NCI-H1105 treated with DMSO at 0.1 percent for 48 hours (cell line): ENCODE measurements at regions not wholly inside any gene's neighbourhood (a gene's known extent, or its start where the extent isn't known, plus 50 kb on each side); places are given as distances from the start of the nearest gene placed in this dataset.

Source experiments
- DNase-seq: peaks from one replicate; lab custom pipeline; 2025; lab: John Stamatoyannopoulos, UW

DNA sequence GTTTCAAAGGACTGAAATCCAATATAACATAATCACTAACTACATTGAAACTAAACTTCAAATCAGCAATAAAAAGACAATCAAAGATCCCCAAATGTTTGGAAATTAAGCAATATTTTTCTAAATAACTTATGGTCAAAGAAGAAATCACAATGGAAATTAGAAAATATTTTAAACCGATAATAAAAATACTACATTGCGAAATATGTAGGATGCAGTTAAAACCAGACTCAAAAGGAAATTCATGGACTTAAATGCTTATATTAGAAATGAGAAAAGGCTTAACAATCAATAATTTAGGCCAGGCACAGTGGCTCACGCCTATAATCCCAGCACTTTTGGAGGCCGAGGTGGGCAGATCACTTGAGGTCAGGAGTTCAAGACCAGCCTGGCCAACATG lies 79.0 kb upstream of the HAAO start:
- no peak for DNase-seq

DNA sequence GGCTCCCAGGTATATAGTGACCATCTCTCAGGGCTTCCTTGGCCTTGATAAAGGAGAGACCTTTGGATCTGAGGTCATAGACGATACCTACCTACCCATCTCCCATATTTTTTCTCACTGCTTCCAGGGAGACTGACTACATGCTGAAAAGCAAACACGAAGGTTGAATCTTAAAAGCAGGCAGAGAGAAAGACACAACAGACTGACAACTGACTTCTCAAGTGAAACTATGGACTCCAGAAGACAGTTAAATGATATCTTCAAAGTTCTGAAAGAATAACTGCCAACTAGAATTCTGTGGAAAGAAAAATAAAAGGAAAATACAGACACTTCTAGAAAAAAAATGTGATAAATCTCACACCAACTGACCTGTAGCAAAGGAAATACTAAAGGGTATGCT lies 76.5 kb upstream of the HAAO start:
- no peak for DNase-seq

DNA sequence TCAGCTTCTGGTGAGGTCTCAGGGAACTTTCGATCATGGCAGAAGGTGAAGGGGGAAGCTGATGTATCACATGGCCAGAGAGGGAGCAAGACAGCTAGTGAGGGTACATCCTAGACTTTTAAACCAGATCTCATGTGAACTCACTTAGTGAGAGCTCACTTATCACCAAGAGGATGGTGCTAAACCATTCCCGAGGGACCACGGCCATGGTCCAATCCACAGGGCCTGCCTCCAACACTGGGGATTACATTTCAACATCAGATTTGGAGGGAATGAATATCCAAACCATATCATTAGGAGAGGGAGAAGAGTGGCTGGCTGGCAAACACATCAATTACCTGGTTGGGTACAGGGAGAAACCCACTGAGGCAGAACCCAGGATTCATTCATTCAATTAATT lies 75.7 kb upstream of the HAAO start:
- DNase-seq, result no peak

DNA sequence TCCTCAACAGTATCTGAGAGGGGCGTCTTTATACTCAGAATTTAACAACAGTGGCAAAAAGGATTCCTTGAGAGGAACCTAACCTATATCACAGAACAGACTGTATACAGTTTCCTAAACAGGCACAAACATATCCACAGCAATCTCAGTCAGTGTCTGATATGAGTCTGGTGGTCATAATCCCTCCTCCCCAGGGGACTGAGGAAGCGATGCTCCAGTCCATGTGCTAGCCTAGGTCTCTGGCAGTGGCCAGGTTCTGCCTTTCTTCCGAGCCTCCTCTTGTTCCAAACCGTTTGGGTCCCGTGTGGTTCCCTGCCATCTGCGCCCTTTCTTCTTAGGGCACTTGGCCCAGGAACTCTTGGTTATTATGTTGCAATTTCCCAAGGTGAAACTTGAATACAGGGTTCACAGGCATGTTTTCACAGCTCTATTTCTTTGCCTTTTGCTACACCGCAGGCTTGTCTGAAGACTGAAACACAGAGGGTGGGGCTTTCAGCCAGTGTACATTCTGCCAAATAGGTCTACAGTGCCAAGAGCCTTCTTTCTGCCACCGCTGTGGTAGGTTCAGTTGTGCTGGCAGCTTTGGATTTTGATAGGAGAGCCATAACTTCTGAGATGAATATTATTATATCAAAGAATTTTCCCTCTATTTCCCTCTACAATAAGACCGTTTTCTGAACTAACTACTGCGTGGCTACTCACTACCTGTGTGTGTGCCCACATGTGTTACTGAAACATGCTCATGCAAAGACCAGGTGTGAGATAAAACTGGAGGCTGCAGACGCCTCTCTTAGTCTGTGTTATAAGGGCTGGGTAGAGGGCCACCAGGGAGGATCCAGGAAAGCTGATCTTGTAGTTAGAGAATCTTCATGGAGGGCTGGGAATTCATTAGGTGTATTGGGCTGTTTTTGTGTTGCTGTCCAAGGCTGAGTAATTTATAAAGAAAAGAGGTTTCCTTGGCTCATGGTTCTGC lies 75.0 kb upstream of the HAAO start:
- no peak for DNase-seq

DNA sequence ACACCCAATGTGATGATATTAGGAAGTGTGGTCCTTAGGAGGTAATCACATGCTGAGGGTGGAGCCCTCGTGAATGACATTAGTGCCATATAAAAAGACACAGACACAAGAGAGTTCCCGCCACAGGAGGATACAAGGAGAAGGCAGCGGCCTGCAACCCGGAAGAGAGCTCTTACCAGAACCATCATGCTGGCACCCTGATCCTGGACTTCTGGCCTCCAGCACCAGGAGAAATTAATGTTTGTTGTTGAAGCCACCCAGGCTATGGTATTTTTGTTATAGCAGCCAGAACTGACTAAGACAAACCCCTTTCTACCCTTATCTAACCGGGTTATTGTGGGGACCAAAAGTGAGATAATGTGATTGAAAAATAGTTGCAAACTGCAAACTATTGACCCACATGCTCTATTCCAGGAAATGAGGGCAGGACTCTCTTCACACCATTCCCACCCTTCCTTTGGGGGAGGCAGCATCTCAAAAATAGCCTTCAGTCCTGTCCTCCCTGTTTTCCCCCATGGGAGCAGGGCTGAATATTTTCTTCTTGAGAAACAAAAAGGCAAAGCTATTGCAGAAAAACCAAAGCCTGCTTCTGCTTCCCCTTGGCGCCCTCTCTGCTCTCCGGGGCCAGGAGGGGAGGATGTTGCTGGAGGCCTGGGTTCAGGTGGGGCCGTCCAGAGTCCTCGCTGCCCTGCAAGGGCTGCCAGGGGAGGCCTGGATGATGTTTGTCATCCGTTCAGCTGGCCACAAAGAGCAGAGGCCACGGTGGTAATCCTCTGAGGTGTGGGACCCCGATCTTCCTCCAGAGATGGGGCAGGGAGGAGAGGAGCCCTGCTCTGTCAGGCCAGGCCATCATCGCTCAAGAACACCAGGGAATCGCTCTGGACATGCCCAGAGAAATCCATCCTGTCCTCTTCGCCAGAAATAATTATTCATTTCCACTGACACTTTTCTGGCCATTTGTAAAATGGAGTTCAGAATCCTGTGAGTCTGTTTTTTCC lies 73.8 kb upstream of the HAAO start:
- DNase-seq, result no peak

DNA sequence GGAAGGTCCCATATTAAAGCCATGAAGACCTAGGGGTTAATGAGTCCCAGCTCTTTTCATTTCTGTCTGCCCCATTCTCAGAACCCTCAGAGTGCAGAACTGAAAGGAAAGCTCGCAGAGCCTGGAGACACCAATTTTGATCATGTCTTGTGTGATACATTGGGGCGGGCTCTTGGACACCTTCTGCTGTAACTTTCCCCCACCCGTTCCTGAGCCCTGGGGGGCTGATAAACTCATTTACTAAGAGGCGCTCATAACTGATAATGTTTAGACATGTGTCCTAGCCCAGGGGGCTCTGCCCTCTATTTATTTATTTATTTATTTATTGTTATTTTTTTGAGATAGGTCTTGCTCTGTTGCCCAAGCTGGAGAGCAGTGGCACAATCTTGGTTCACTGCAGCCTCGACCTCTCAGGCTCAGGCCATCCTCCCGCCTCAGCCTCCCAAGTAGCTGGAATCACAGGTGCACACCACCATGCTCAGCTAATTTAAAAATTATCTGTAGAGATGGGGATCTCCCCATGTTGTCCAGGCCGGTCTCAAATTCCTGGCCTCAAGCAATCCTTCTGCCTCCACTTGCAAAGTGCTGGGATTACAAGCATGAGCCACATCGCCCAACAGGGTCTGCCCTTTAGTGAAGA lies 72.4 kb upstream of the HAAO start:
- DNase-seq, result no peak

DNA sequence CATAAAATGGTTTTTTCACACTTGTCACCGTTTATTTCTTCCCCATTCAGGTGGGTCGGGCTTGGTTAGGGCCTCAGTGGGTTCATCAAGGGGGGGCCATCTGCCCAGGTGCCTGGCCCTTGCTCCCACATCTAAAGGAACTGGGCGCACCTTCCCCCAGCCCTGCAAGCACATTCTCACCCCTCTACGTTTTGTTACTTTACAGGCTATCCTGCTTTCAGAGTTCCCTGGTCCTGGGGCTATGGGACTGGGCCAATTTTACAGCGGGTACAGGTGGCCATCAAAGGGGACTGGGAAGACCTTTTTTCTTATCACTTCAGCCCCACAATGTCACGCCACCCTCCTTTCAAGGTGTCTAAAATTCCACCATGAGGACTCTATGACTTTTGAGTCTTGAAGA lies 71.8 kb upstream of the HAAO start:
- no peak for DNase-seq

DNA sequence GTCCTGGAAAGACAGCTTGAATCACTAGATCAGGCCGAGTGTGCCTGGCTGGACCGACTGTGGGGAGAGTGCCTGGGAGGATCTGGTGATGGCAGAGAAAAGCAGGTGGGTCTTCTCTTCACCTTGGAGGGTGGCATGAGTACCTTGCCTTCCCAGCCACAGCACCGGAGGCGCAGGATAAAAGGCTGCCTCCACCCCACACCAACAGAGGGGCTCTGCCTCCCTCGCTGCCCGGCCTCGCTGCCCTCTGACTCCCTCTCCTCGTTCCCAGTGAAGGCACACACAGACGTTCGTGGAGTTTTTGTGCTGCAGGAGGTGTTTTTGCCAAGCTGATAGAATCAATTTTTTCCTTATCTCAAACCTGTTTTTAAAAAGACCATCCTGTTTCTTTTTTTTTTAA lies 71.4 kb upstream of the HAAO start:
- DNase-seq, result no peak

DNA sequence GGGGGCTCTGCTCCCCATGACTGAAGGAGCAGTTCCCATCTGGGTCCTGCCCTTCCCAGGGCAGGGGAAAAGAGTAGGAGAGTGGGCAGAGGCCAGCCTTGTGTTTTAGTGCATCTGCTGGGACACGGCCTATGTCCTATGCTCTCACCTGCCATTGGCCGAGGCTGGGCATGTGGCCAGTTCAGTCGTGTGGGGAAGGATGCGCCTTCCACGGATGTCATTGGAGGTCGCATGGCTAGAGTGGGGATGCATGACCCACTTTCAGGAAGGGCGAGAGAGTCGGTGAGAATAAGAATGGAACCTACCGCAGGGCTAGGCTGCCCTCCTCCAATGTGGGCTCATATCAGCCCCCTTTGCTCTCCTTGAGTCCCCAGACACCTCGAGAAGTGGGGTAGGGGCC lies 70.9 kb upstream of the HAAO start:
- no peak for DNase-seq

DNA sequence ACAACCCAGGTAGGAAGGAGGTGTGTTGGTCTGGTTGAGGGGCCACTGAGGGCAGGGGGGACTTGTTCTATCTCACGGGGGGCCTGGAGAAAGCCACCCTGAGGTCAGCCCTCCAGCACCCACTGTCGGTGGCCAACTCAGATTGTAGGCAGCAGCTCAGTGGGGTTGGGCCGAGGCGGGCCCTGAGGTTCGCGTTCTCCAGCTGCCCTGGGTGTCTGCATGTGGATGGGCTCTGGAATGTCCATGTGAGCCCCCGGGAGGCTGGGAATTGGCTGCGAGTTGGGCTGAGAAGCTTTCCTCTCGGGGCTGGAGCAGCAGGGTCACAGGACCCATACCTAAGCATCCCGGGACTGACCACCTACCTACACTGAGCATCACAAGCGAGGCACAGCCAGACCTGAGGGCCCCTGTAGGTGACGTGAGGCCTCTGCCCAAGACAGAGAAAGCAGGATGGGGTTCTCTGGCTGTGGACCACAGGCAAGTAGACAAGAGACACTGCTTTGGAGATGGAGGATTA lies 70.3 kb upstream of the HAAO start:
- no peak for DNase-seq

DNA sequence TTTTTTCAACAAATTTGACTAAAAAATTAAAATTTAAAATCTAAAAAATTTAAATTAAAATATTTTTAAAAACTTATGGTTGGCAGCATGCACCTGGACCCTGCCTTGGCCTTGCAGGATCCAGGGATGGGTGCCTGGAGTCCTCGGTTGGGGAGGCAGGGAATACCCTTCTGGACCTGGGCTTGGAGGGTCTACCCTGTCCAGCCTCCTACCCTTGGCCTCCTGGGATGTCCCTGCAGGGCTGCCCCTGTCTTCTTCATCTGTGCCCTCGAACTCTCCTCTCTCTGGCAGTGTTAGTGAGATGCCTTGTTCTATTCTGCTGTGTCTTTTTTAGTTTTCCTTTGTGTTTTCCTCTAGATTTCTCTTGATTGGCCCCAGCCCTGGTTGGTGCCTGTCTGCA lies 68.9 kb upstream of the HAAO start:
- no peak for DNase-seq

DNA sequence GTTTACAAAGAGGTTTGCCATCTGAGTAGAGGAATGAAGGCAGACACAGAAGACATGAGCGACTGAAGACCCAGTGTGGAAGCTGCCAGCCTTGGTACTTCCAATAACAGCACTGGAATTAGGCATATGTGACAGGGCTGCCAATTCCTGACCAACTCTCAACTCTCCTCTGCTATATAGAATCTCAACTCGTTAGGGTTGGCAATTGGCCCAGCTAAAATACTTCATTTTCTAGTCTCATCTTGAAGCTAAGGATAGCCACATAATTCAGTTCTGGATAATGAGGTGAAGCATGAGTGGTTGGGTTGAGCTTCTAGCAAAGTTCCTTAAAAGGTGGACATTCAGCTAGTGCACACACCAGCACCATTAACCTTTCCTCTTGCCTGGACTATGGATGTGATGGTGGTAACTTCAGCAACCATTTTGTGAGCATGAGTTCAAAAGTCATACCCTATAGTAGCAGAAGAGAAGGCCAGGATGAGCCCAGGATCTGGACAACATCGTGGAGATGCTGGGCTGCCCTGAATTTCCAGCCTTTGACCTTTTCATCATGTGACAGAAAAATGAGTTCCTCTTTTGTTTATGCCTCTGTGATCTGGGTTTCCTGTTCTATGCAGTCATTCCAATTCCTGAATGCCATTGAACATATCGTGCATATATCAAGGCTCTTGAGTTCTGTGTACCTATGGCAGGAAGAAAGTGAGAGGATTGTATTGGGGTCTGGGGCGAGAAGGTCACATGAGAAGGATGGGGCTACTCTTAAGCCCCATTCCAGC lies 68.1 kb upstream of the HAAO start:
- no peak for DNase-seq

DNA sequence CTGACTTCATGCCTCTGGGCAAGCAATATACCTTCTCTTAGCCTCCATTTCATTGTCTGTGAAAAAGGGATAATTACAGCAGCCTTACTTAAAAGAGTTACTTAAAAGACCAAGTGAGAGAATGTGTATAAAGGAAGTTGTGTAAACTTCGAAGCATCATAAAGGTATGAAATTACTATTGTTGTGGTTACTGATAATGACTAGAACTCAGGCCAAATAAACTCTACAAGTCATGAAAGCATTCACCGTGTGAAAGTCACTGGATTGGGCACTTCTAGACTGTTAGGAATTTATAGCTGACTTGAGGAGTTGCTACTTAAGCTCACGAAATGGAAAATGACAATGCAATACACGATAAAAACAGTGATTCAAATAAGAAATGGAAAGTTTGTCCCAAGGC lies 67.4 kb upstream of the HAAO start:
- no peak for DNase-seq

DNA sequence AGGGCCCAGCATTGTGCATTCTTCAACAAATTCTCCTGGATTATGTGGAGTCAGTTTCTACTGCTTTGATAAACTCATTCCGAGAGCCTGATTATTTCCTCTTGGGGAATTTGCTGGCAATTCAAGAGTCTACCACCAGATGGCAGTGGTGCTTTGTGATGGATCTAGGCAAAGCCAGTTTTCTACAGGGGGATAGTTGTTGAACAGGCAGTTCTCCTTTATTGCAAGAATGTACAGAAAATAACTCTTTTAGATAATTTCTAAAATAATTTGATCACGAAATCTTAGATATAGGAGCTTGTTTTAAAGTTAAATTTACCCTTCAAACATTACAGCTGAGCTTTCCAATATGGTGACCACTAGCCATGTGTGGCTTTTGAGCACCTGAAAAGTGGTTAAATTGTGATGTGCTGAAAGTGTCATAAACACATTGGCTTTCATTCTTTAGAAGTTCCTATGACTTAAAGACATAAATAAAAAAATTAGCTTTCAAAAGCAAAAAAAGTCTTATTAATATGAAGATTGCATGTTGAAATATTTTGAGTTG lies 66.7 kb upstream of the HAAO start:
- peak; percentile 42 for DNase-seq

DNA sequence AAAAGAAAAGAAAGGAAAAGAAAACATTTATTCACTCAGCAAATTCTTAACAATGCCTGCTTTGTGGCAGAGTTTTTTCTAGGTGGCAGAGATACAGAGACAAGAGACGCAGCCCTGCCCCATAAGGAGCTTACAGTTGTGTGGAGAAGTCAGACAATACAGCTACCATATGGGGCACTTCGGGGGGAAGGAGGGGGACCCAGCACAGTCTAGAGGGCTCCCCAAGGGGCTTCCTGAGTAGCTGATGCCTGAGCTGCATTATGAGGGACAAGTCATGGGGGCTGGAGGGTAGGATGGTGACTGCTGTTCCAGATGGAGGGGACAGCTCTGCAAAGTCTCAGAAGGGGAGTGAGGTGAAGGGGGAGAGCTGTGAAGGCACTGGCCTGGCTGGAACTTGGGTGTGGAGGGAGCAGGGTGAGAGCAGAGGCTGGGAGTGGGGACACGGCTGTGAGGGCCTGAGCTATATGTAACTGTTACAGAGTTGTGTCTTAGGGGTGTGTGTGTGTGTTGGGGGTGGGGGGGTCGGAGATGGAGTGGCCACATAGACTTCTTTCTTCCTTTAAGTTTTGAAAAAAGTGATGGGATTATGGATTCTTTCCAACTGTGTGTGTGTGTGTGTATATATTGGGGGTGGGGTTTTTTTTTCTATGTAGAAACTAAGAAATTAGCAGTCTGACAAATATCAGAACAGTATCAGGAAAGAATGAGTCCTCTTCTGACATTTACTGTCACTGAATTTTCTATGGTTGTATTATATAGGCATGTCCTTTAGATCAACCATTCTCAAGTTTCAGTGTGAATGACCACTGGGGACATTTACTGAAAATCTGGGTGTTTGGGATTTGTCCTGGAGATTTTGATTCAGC lies 66.0 kb upstream of the HAAO start:
- DNase-seq, result no peak

DNA sequence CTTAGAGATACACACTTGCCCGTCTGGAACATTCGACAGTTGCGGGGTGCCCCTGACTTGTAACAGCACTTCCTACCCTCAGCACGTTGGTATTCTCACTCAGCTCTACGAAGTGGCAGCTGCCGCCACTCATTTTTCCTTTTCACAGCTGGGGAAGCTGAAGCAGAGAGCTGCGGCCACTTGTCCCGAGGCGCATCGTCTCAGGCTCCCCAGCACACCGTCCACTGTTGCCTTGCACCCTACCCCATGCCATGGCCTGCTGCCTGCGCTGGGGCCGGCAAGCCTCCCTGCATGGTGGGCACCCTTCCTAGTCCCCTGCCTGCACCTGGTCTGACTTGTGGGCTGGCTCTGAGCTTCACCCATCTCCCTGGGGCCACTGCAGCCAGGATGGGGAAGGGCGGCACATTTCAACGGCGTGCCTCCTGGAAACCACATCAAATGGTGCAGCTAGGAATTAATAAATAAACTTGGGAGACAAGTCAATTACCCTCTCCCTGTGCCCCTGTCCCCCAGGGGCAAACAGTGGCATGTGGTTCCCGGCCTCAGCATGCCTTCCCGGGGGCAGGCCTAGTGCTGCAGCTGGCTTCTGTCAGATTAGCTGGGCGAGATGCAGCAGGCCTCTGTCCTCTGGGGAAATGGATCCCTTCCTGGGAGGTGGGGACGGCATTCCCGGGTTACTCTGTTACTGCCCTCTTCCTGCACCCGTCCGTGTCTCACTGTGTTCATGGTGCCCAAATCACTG lies 64.7 kb upstream of the HAAO start:
- DNase-seq, result no peak

DNA sequence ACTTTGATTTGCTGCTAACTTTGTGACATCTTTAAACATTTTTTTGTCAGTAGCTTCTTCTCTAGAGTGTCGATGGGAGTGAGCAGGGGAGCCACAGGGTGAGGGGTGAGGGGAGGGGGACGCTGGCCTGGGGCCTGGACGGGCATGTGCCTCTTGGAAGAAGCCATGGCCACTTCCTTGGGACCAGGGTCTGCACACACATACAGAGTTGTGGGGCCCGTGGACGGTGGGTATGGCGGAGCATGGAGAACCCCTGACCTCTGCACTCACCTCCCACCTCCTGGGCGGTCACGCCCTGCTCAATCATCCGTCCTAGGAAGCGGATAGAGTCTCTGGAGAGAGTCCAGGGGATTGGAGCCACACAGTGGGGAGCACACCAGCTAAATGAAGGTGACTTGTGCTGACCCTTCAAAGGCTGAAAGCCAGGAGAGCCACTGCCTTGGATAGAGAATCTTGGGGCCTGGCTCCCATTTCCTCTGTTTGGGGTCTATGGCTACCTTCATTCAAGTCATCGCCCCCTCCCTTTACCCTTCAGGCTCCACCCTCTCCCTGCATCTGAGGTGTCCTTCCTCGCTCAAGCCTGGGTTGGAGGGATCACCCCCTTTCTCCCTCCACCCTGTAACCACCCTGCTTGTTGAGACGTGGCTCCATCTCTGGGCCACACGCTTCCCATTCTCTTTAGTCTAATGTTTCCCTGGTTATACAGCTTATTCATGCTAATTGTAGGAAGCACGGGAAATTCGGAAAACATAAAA lies 63.9 kb upstream of the HAAO start:
- DNase-seq, result no peak

DNA sequence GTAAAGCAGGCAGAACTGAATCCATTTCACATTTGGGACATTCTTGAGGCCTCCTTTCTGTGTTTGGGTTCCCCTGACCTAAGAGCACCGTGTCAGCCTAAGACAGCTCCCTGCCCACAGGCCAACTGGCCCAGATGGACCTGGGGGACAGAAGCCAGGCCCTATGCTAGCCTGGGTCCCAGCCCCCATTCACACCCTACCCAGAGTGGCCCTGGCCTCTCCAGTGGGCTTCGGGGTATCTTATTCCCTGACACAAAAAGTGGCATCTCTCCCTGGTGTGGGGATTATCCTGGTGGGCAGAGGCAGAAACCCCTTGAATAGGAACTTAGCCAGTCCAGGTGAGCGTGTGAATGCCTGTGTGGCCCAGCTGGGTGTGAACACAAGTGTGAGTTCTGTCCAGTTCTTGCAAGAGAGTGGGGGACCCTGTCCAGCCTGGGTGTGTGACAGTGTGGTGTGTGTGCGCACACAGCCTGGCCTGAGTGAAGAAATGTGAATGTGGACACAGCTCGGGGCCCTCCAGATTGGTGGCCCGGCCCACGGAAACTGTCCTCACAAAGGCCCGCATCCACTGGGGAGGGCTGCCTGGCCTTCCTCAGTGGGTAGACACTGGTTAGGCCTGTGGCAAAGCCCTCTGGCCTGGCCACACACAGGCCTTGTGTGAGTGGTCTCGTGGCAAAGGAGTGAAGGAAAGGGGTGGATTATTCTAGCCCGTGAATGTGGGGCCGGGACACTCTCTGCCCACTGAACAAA lies 63.0 kb upstream of the HAAO start:
- DNase-seq, result no peak
